T-cell (primary cell): ENCODE measurements at regions not wholly inside any gene's neighbourhood (a gene's known extent, or its start where the extent isn't known, plus 50 kb on each side); places are given as distances from the start of the nearest gene placed in this dataset.

ENCODE experiments used
- ATAC-seq, 4 experiments: fragments of 200-7000 bp in 3 of 4; fragments of 150-1000 bp in 1 of 4; cut with Tn5 transposase; replicated peaks in 1 of 4; 1 replicate in 3 of 4; 2 replicates in 1 of 4; pipeline ENCODE4 v1.10.0; 2021; ENCODE audit warnings: moderate library complexity in 3 of 4, mild to moderate bottlenecking in 2 of 4, moderate number of reproducible peaks in 1 of 4
- CTCF ChIA-PET, 2 donors: fragments of 300-600 bp; sonication (Branson Sonifier 250); formaldehyde crosslinking; loops; one replicate each; lab custom pipeline; 2022; ENCODE audit warnings: antibody characterized with exemption in 2 of 2; lab: Charles Lee
- POLR2A ChIA-PET, 2 donors: fragments of 300-600 bp; sonication (Branson Sonifier 250); formaldehyde crosslinking; loops; one replicate each; lab custom pipeline; 2022; ENCODE audit warnings: antibody characterized with exemption in 2 of 2; lab: Charles Lee
- DNase-seq, 35 experiments: peaks; one replicate each; pipeline versions ENCODE4 v3.0.0 to v3.0.0-alpha.2; 2013 to 2023
- H3K27ac ChIP-seq: one replicate; pipeline ENCODE4 v1.5.1; 2013; ENCODE audit warnings: low read length
- H3K27me3 ChIP-seq, 2 experiments: replicated peaks in 1 of 2; 1 replicate in 1 of 2; 2 replicates in 1 of 2; pipeline versions ENCODE4 v1.6.1 to v1.7.0; 2013; ENCODE audit warnings: low read length in 1 of 2, mixed read lengths in 1 of 2; ENCODE audit not compliant: control insufficient read depth in 2 of 2, insufficient read depth in 2 of 2; ENCODE audit errors: extremely low read depth in 1 of 2
- H3K36me3 ChIP-seq, 2 donors: 1 replicate in 1 of 2; 2 replicates in 1 of 2; pipeline versions ENCODE4 v1.6.1 to v1.7.0; 2013; ENCODE audit warnings: low read length in 1 of 2; ENCODE audit not compliant: control insufficient read depth in 2 of 2, insufficient read depth in 1 of 2; ENCODE audit errors: extremely low read depth in 1 of 2
- H3K4me1 ChIP-seq, 2 experiments: 1 replicate in 1 of 2; 2 replicates in 1 of 2; pipeline versions ENCODE4 v1.6.1 to v1.7.0; 2013; ENCODE audit warnings: low read length in 2 of 2, mixed read lengths in 1 of 2; ENCODE audit not compliant: insufficient read depth in 2 of 2, control insufficient read depth in 1 of 2; ENCODE audit errors: extremely low read depth in 1 of 2
- H3K4me3 ChIP-seq, 2 donors: 1 replicate in 1 of 2; 2 replicates in 1 of 2; pipeline versions ENCODE4 v1.5.1 to v1.7.0; 2013; ENCODE audit warnings: mild to moderate bottlenecking in 2 of 2, low read length in 1 of 2, moderate library complexity in 1 of 2; ENCODE audit not compliant: control insufficient read depth in 1 of 2; ENCODE audit errors: extremely low read depth in 1 of 2
- H3K9me3 ChIP-seq: 2 replicates; pipeline ENCODE4 v1.7.0; 2013
- H3K27ac Mint-ChIP-seq, 2 donors: one replicate each; pipeline ENCODE4 v1.8.0; 2020 to 2021; ENCODE audit warnings: mild to moderate bottlenecking in 2 of 2, mixed read lengths in 2 of 2
- H3K27me3 Mint-ChIP-seq, 2 donors: one replicate each; pipeline ENCODE4 v1.8.0; 2021 to 2022; ENCODE audit warnings: mixed read lengths in 2 of 2
- H3K36me3 Mint-ChIP-seq: one replicate; pipeline ENCODE4 v1.8.0; 2021; ENCODE audit warnings: mixed read lengths
- H3K4me1 Mint-ChIP-seq, 3 donors: one replicate each; pipeline ENCODE4 v1.8.0; 2020 to 2022; ENCODE audit warnings: mixed read lengths in 3 of 3, mild to moderate bottlenecking in 1 of 3
- H3K4me3 Mint-ChIP-seq, 3 donors: one replicate each; pipeline ENCODE4 v1.8.0; 2020 to 2022; ENCODE audit warnings: mild to moderate bottlenecking in 3 of 3, mixed read lengths in 3 of 3, moderate library complexity in 3 of 3
- H3K9me3 Mint-ChIP-seq, 3 donors: one replicate each; pipeline ENCODE4 v1.8.0; 2020 to 2022; ENCODE audit warnings: mixed read lengths in 3 of 3
- WGBS: methylation state at CpG from one replicate; pipeline ENCODE4 v1.1.5; 2013; ENCODE audit warnings: missing lambda C conversion rate; ENCODE audit not compliant: insufficient coverage; 5-methylcytosine and 5-hydroxymethylcytosine counted together

GRCh38 chr1:239896980-239897379 lies 194.7 kb upstream of the FMN2 start:
- no peak overlapping the region for H3K27ac ChIP-seq
- H3K4me1 ChIP-seq: peaks cover 0 to 4% of the 10 kb centered on the region in 2 experiments
- POLR2A ChIA-PET: no interaction called here
- no peaks in the 10 kb centered on the region for H3K9me3 ChIP-seq
- H3K27me3 Mint-ChIP-seq: peaks cover 2 to 6% of the 10 kb centered on the region in 2 donors
- H3K4me3 Mint-ChIP-seq: no peak overlapping the region
- no peak for ATAC-seq
- H3K27ac Mint-ChIP-seq: no peak overlapping the region
- peaks cover 0 to 5% (median 2%) of the 10 kb centered on the region in 3 donors for H3K4me1 Mint-ChIP-seq
- H3K9me3 Mint-ChIP-seq: no peaks in the 10 kb centered on the region
- 85% methylated on average over 2 of the region's 9 CpGs for WGBS
- no peaks in the 10 kb centered on the region for H3K36me3 Mint-ChIP-seq
- no peak overlapping the region for H3K4me3 ChIP-seq
- DNase-seq: no peak
- H3K27me3 ChIP-seq: no peaks in the 10 kb centered on the region
- no peaks in the 10 kb centered on the region for H3K36me3 ChIP-seq
- CTCF ChIA-PET: interaction anchor here (0.6 to 1.6 kb wide), 3 partner anchors 154 to 490 kb away, joined by 3 to 12 read pairs (median 4); no protein-coding TSS in a partner anchor

GRCh38 chr1:239897458-239897857 lies 194.2 kb upstream of the FMN2 start:
- H3K27me3 ChIP-seq: no peaks in the 10 kb centered on the region
- peaks cover 2 to 6% of the 10 kb centered on the region in 2 donors for H3K27me3 Mint-ChIP-seq
- no peaks in the 10 kb centered on the region for H3K9me3 Mint-ChIP-seq
- H3K4me3 Mint-ChIP-seq: no peak overlapping the region
- DNase-seq (no peak), ATAC-seq (no peak)
- H3K4me3 ChIP-seq: no peak overlapping the region
- peaks cover 0 to 4% of the 10 kb centered on the region in 2 experiments for H3K4me1 ChIP-seq
- H3K9me3 ChIP-seq: no peaks in the 10 kb centered on the region
- H3K27ac Mint-ChIP-seq: no peak overlapping the region
- WGBS: no CpG with 5 or more reads among the region's 4 CpGs
- peaks cover 0 to 5% (median 2%) of the 10 kb centered on the region in 3 donors for H3K4me1 Mint-ChIP-seq
- ChIA-PET CTCF (interaction anchor here (0.6 to 1.6 kb wide), 16 partner anchors 22 to 1643 kb away, joined by 3 to 13 read pairs (median 3); no protein-coding TSS in a partner anchor), POLR2A (no interaction called here)
- no peaks in the 10 kb centered on the region for H3K36me3 ChIP-seq
- no peaks in the 10 kb centered on the region for H3K36me3 Mint-ChIP-seq
- no peak overlapping the region for H3K27ac ChIP-seq

GRCh38 chr1:239898062-239898730 lies 193.5 kb upstream of the FMN2 start:
- no peaks in the 10 kb centered on the region for H3K36me3 ChIP-seq
- peaks cover 0 to 4% of the 10 kb centered on the region in 2 experiments for H3K4me1 ChIP-seq
- no peak overlapping the region for H3K4me3 ChIP-seq
- Mint-ChIP-seq H3K36me3 (no peaks in the 10 kb centered on the region), H3K27ac (no peak overlapping the region), H3K4me3 (no peak overlapping the region), H3K4me1 (peaks cover 0 to 5% (median 2%) of the 10 kb centered on the region in 3 donors), H3K9me3 (no peaks in the 10 kb centered on the region), H3K27me3 (peaks cover 2 to 6% of the 10 kb centered on the region in 2 donors)
- DNase-seq: peak; percentile 31 to 81 (median 61)
- CTCF ChIA-PET: interaction anchor here (0.6 to 1.6 kb wide), 17 partner anchors 22 to 1644 kb away, joined by 3 to 13 read pairs (median 3); no protein-coding TSS in a partner anchor
- H3K27me3 ChIP-seq: no peaks in the 10 kb centered on the region
- ATAC-seq: peak; percentile 84 to 89 (median 86)
- H3K9me3 ChIP-seq: no peaks in the 10 kb centered on the region
- 12% methylated on average over 11 of the region's 15 CpGs for whole genome bisulfite sequencing
- no peak overlapping the region for H3K27ac ChIP-seq
- POLR2A ChIA-PET: no interaction called here

- H3K4me3 Mint-ChIP-seq: no peak overlapping the region
- ATAC-seq: no peak
- H3K27ac ChIP-seq: no peak overlapping the region
- no peaks in the 10 kb centered on the region for H3K27me3 ChIP-seq
- no peaks in the 10 kb centered on the region for H3K9me3 Mint-ChIP-seq
- H3K36me3 Mint-ChIP-seq: no peaks in the 10 kb centered on the region
- no peak for DNase-seq
- H3K27me3 Mint-ChIP-seq: peaks cover 2 to 6% of the 10 kb centered on the region in 2 donors
- ChIA-PET POLR2A (no interaction called here), CTCF (interaction anchor here in 1 of 2 donors (0.6 kb wide), 1 partner anchor 599 kb away, joined by 9 read pairs; no protein-coding TSS in a partner anchor)
- no peak overlapping the region for H3K27ac Mint-ChIP-seq
- H3K9me3 ChIP-seq: no peaks in the 10 kb centered on the region
- WGBS: 82% methylated on average over 3 of the region's 3 CpGs
- peaks cover 0 to 4% of the 10 kb centered on the region in 2 experiments for H3K4me1 ChIP-seq
- H3K4me3 ChIP-seq: no peak overlapping the region
- peaks cover 0 to 5% (median 2%) of the 10 kb centered on the region in 3 donors for H3K4me1 Mint-ChIP-seq
- no peaks in the 10 kb centered on the region for H3K36me3 ChIP-seq
These were observed 191.9 kb upstream of the FMN2 start for GRCh38 chr1:239899747-239900146.

- H3K4me3 Mint-ChIP-seq: no peak overlapping the region
- Histone ChIP-seq H3K9me3 (no peaks in the 10 kb centered on the region), H3K27me3 (no peaks in the 10 kb centered on the region), H3K4me1 (no peaks in the 10 kb centered on the region), H3K36me3 (no peaks in the 10 kb centered on the region), H3K4me3 (no peak overlapping the region), H3K27ac (no peak overlapping the region)
- H3K9me3 Mint-ChIP-seq: no peaks in the 10 kb centered on the region
- no peak for DNase-seq
- WGBS: 81% methylated on average over 3 of the region's 5 CpGs
- POLR2A ChIA-PET: no interaction called here
- no peaks in the 10 kb centered on the region for H3K4me1 Mint-ChIP-seq
- H3K27ac Mint-ChIP-seq: no peak overlapping the region
- ATAC-seq: no peak
- CTCF ChIA-PET: no interaction called here
- H3K27me3 Mint-ChIP-seq: peaks cover 0 to 3% of the 10 kb centered on the region in 2 donors
- H3K36me3 Mint-ChIP-seq: no peaks in the 10 kb centered on the region
These were observed 185.3 kb upstream of the FMN2 start for GRCh38 chr1:239906394-239906793.

GRCh38 chr1:239909898-239910297 lies 181.8 kb upstream of the FMN2 start:
- H3K36me3 ChIP-seq: no peaks in the 10 kb centered on the region
- Mint-ChIP-seq H3K4me1 (no peaks in the 10 kb centered on the region), H3K27ac (no peak overlapping the region), H3K9me3 (no peaks in the 10 kb centered on the region), H3K4me3 (no peak overlapping the region), H3K36me3 (no peaks in the 10 kb centered on the region), H3K27me3 (peaks cover 0 to 3% of the 10 kb centered on the region in 2 donors)
- no peak overlapping the region for H3K4me3 ChIP-seq
- peak in 1 of 35 experiments; percentile 4 for DNase-seq
- CTCF ChIA-PET: interaction anchor here in 1 of 2 donors (0.6 kb wide), 1 partner anchor 25 kb away, joined by 3 read pairs; no protein-coding TSS in a partner anchor
- POLR2A ChIA-PET: no interaction called here
- H3K9me3 ChIP-seq: no peaks in the 10 kb centered on the region
- no peak for ATAC-seq
- no peaks in the 10 kb centered on the region for H3K4me1 ChIP-seq
- no peak overlapping the region for H3K27ac ChIP-seq
- H3K27me3 ChIP-seq: no peaks in the 10 kb centered on the region
- 72% methylated on average over 6 of the region's 10 CpGs for WGBS
